A549 (cell line): ENCODE measurements at regions not wholly inside any gene's neighbourhood (a gene's known extent, or its start where the extent isn't known, plus 50 kb on each side); places are given as distances from the start of the nearest gene placed in this dataset.
A peak's percentile ranks its signal among the peaks of the same experiment; 100 is the strongest.

Experiments
- ATAC-seq, 2 experiments: fragments of 200-7000 bp in 1 of 2; fragments of >200 bp in 1 of 2; cut with Nextera tagmentation in 1 of 2; cut with Tn5 transposase in 1 of 2; 3 replicates each; pipeline versions ENCODE4 v1.8.0 to v1.9.1; 2018 to 2020; ENCODE audit warnings: mild to moderate bottlenecking in 1 of 2, moderate library complexity in 1 of 2
- CTCF ChIA-PET: fragments of 300-600 bp; sonication (Branson Sonifier 250); formaldehyde crosslinking; extraction: SDS; loops from one replicate; lab custom pipeline; 2021; ENCODE audit warnings: antibody characterized with exemption, inconsistent platforms; lab: Yijun Ruan, JAX
- POLR2A ChIA-PET: fragments of 350-600 bp; formaldehyde crosslinking; extraction: SDS; loops from one replicate; lab custom pipeline; 2021; ENCODE audit warnings: antibody characterized with exemption, inconsistent platforms; lab: Yijun Ruan, JAX
- DNase-seq, 2 experiments: peaks; one replicate each; pipeline versions ENCODE4 v3.0.0 to v3.0.0-alpha.2; 2011 to 2016; ENCODE audit warnings: low read depth in 1 of 2, low spot score in 1 of 2
- FAIRE-seq: peaks from 2 replicates; lab custom pipeline; 2011; peaks lifted over from hg19 to GRCh38; lab: Jason Lieb, UNC
- H3K27ac ChIP-seq, 2 experiments: fragments of >200 bp; sonication (Bioruptor Twin); formaldehyde crosslinking; 3 replicates each; pipeline ENCODE4 v1.5.1; 2016 to 2017
- H3K4me1 ChIP-seq: fragments of >200 bp; sonication (Bioruptor Twin); formaldehyde crosslinking; 3 replicates; pipeline ENCODE4 v1.6.1; 2016
- H3K4me2 ChIP-seq: fragments of >200 bp; sonication (Bioruptor Twin); formaldehyde crosslinking; 3 replicates; pipeline ENCODE4 v1.6.1; 2016
- H3K4me3 ChIP-seq: fragments of >200 bp; sonication (Bioruptor Twin); formaldehyde crosslinking; 3 replicates; pipeline ENCODE4 v1.5.1; 2016
- H3K9me3 ChIP-seq: fragments of >200 bp; sonication (Bioruptor Twin); formaldehyde crosslinking; 3 replicates; pipeline ENCODE4 v1.6.1; 2016
- ATOH8 ChIP-seq: fragments of 250-450 bp; sonication (Bioruptor Pico); IDR thresholded peaks from 2 replicates; pipeline ENCODE4 v1.5.0; 2020; ENCODE audit warnings: low read depth, mild to moderate bottlenecking, moderate library complexity
- BHLHE40 ChIP-seq: IDR thresholded peaks from 2 replicates; pipeline ENCODE4 v1.6.1; 2012; ENCODE audit warnings: low read depth, low read length, inconsistent platforms
- CBX8 ChIP-seq: fragments of 200-600 bp; sonication (generic); IDR thresholded peaks from 2 replicates; pipeline ENCODE4 v1.6.1; 2016
- CHD2 ChIP-seq: fragments of 150-350 bp; IDR thresholded peaks from 2 replicates; pipeline ENCODE4 v1.6.1; 2014; ENCODE audit warnings: low read length; ENCODE audit not compliant: partially characterized antibody
- CHD4 ChIP-seq: fragments of 200-600 bp; sonication (generic); IDR thresholded peaks from 2 replicates; pipeline ENCODE4 v1.6.1; 2016; ENCODE audit warnings: antibody characterized with exemption, mild to moderate bottlenecking, borderline replicate concordance
- EHF ChIP-seq: fragments of 250-450 bp; sonication (Bioruptor Pico); IDR thresholded peaks from 2 replicates; pipeline ENCODE4 v1.5.0; 2020; ENCODE audit warnings: mild to moderate bottlenecking
- EHMT2 ChIP-seq: fragments of 200-600 bp; sonication (generic); IDR thresholded peaks from 2 replicates; pipeline ENCODE4 v1.6.1; 2016; ENCODE audit warnings: antibody characterized with exemption, low read depth, mild to moderate bottlenecking, moderate library complexity
- ESRRA ChIP-seq: fragments of 150-350 bp; IDR thresholded peaks from 2 replicates; pipeline ENCODE4 v1.6.1; 2014; ENCODE audit warnings: mild to moderate bottlenecking, low read length, borderline replicate concordance
- FOSB ChIP-seq: fragments of 250-450 bp; sonication (Bioruptor Pico); IDR thresholded peaks from 2 replicates; pipeline ENCODE4 v1.5.0; 2020; ENCODE audit warnings: mild to moderate bottlenecking, moderate library complexity
- FOSL2 ChIP-seq, 2 experiments: fragments of 450-650 bp in 1 of 2; fragments of >200 bp in 1 of 2; sonication (Bioruptor Twin) in 1 of 2; formaldehyde crosslinking; IDR thresholded peaks; 2 replicates each; pipeline versions ENCODE4 v1.5.0 to v1.6.1; 2016 to 2020; ENCODE audit warnings: mild to moderate bottlenecking in 1 of 2, moderate library complexity in 1 of 2
- HEYL ChIP-seq: fragments of 250-450 bp; sonication (Bioruptor Pico); IDR thresholded peaks from 2 replicates; pipeline ENCODE4 v1.8.0; 2021; ENCODE audit warnings: mild to moderate bottlenecking, moderate library complexity
- HMGXB4 ChIP-seq: fragments of 250-450 bp; sonication (Bioruptor Pico); IDR thresholded peaks from 2 replicates; pipeline ENCODE4 v1.5.0; 2021; ENCODE audit warnings: mild to moderate bottlenecking, moderate library complexity, borderline replicate concordance
- HOXA7 ChIP-seq: fragments of 250-450 bp; sonication (Bioruptor Pico); IDR thresholded peaks from 2 replicates; pipeline ENCODE4 v1.5.0; 2020; ENCODE audit warnings: mild to moderate bottlenecking, moderate library complexity
- HOXB5 ChIP-seq: fragments of 250-450 bp; sonication (Bioruptor Pico); IDR thresholded peaks from 2 replicates; pipeline ENCODE4 v1.5.0; 2020; ENCODE audit warnings: mild to moderate bottlenecking, moderate library complexity
- JUN ChIP-seq, 2 experiments: fragments of >200 bp; sonication (Bioruptor Twin); formaldehyde crosslinking; IDR thresholded peaks; 2 replicates in 1 of 2; 3 replicates in 1 of 2; pipeline ENCODE4 v1.6.1; 2016 to 2017
- KDM1A ChIP-seq: fragments of 200-600 bp; sonication (generic); IDR thresholded peaks from 2 replicates; pipeline ENCODE4 v1.6.1; 2016; ENCODE audit warnings: low read depth, mild to moderate bottlenecking
- KDM5A ChIP-seq: fragments of 200-600 bp; sonication (generic); IDR thresholded peaks from 2 replicates; pipeline ENCODE4 v1.6.1; 2016; ENCODE audit warnings: antibody characterized with exemption, mild to moderate bottlenecking
- MAFK ChIP-seq: fragments of 450-650 bp; IDR thresholded peaks from 2 replicates; pipeline ENCODE4 v1.6.1; 2014; ENCODE audit not compliant: partially characterized antibody
- MAX ChIP-seq: IDR thresholded peaks from 2 replicates; pipeline ENCODE4 v1.6.1; 2012
- MYC ChIP-seq: IDR thresholded peaks from 2 replicates; pipeline ENCODE4 v1.6.1; 2012; ENCODE audit warnings: mild to moderate bottlenecking, inconsistent platforms, low read length, improper control_type of control experiment, borderline replicate concordance
- NPAS2 ChIP-seq: fragments of 250-450 bp; sonication (Bioruptor Pico); IDR thresholded peaks from 2 replicates; pipeline ENCODE4 v1.8.0; 2022; ENCODE audit warnings: mild to moderate bottlenecking, moderate library complexity, borderline replicate concordance
- PBX3 ChIP-seq: IDR thresholded peaks from 2 replicates; pipeline ENCODE4 v1.6.1; 2012
- PHF8 ChIP-seq: fragments of 200-600 bp; sonication (generic); IDR thresholded peaks from 2 replicates; pipeline ENCODE4 v1.6.1; 2016; ENCODE audit warnings: low read depth, mild to moderate bottlenecking, antibody characterized with exemption, moderate library complexity, borderline replicate concordance
- POLR2AphosphoS2 ChIP-seq: conservative IDR thresholded peaks from 2 replicates; pipeline ENCODE4 v1.6.1; 2012; ENCODE audit warnings: low read length, improper control_type of control experiment, inconsistent platforms
- RARB ChIP-seq: fragments of 250-450 bp; sonication (Bioruptor Pico); IDR thresholded peaks from 2 replicates; pipeline ENCODE4 v1.8.0; 2021; ENCODE audit warnings: mild to moderate bottlenecking, moderate library complexity
- RCOR1 ChIP-seq: fragments of 150-350 bp; IDR thresholded peaks from 2 replicates; pipeline ENCODE4 v1.6.1; 2014; ENCODE audit warnings: antibody characterized with exemption, low read length, low read depth
- RFX5 ChIP-seq: fragments of 450-650 bp; IDR thresholded peaks from 2 replicates; pipeline ENCODE4 v1.7.1; 2014; ENCODE audit warnings: antibody characterized with exemption, mild to moderate bottlenecking, moderate library complexity
- RNF2 ChIP-seq: fragments of 200-600 bp; sonication (generic); IDR thresholded peaks from 2 replicates; pipeline ENCODE4 v1.6.1; 2016; ENCODE audit warnings: low read depth, mild to moderate bottlenecking, antibody characterized with exemption, moderate library complexity, borderline replicate concordance
- TFCP2L1 ChIP-seq: fragments of 250-450 bp; sonication (Bioruptor Pico); IDR thresholded peaks from 2 replicates; pipeline ENCODE4 v1.5.0; 2021; ENCODE audit warnings: mild to moderate bottlenecking
- ZSCAN20 ChIP-seq: fragments of 250-450 bp; sonication (Bioruptor Pico); IDR thresholded peaks from 2 replicates; pipeline ENCODE4 v1.8.0; 2022; ENCODE audit warnings: mild to moderate bottlenecking, moderate library complexity
- WGBS: methylation state at CpG from one replicate; pipeline ENCODE4 v1.1.6; 2017; ENCODE audit errors: missing lambda C conversion rate; 5-methylcytosine and 5-hydroxymethylcytosine counted together

- FAIRE-seq (no peak), DNase-seq (peak in 1 of 2 experiments; percentile 85), ATAC-seq (peak; percentile 31)
- POLR2A ChIA-PET = interaction anchor here (0.5 to 2.6 kb wide), 6 partner anchors 12 to 118 kb away, joined by 4 to 14 read pairs (median 8); partner anchors contain the start of gene CEBPB
- no peak for TF ChIP-seq PBX3
- TF ChIP-seq MYC = 0 out of 2 replicates have a peak, but pooled peaks have one; percentile 65
- TF ChIP-seq ZSCAN20 (CRISPR knock-in tag) = peak; percentile 34; the same call in 1 of the 2 replicates
- TF ChIP-seq FOSB (CRISPR knock-in tag) = peak; percentile 11; the same call in 1 of the 2 replicates
- WGBS = 4% methylated on average over 11 of the region's 11 CpGs
- Histone ChIP-seq H3K27ac (peak overlapping the region; percentile 93 to 98), H3K4me2 (peak overlapping the region; percentile 80), H3K4me3 (peak overlapping the region; percentile 29), H3K9me3 (no peaks in the 10 kb centered on the region), H3K4me1 (peaks cover 95% of the 10 kb centered on the region)
- CTCF ChIA-PET = interaction anchor here (0.6 to 4.0 kb wide), 24 partner anchors 8 to 270 kb away, joined by 3 to 22 read pairs (median 4); no protein-coding TSS in a partner anchor
Measured at GRCh38 chr20:50309280-50309763, 118.7 kb downstream of the CEBPB start.

- ChIA-PET CTCF (interaction anchor here (0.7 to 4.0 kb wide), 16 partner anchors 10 to 269 kb away, joined by 3 to 22 read pairs (median 4); no protein-coding TSS in a partner anchor), POLR2A (interaction anchor here (0.8 to 2.6 kb wide), 5 partner anchors 11 to 119 kb away, joined by 4 to 14 read pairs (median 10); partner anchors contain the start of gene CEBPB)
- DNase-seq (no peak), ATAC-seq (no peak), FAIRE-seq (no peak)
- Histone ChIP-seq H3K27ac (peak overlapping the region; percentile 93 to 98), H3K4me2 (peak overlapping the region; percentile 80), H3K4me3 (peak overlapping the region; percentile 29; the same call in 2 of the 3 replicates), H3K4me1 (peaks cover 89% of the 10 kb centered on the region), H3K9me3 (peaks cover 4% of the 10 kb centered on the region; the same call in 1 of the 3 replicates)
- WGBS = 80% methylated on average over 12 of the region's 20 CpGs
- TF ChIP-seq BHLHE40 (no peak), TFCP2L1 (peak; percentile 63; the same call in 1 of the 2 replicates), CHD2 (no peak), FOSL2 (IDR thresholded peaks at IDR 0.05) (no peak), FOSL2 (CRISPR knock-in tag; IDR thresholded peaks at IDR 0.05) (no peak), MAFK (no peak), RNF2 (no peak), KDM1A (0 out of 2 replicates have a peak, but pooled peaks have one; percentile 70), PHF8 (no peak), HOXA7 (CRISPR knock-in tag) (no peak; the same call in 1 of the 2 replicates), PBX3 (no peak), RFX5 (no peak), JUN (IDR thresholded peaks at IDR 0.05) (no peak), POLR2AphosphoS2 (no peak), MAX (no peak), ESRRA (no peak), KDM5A (no peak), EHMT2 (no peak), RCOR1 (no peak), NPAS2 (CRISPR knock-in tag) (no peak), HMGXB4 (CRISPR knock-in tag) (no peak), HOXB5 (CRISPR knock-in tag) (peak; percentile 53; the same call in 1 of the 2 replicates), RARB (peak; percentile 72), ATOH8 (peak; percentile 53; the same call in 1 of the 2 replicates), CHD4 (no peak), CBX8 (no peak), EHF (CRISPR knock-in tag) (no peak), HEYL (CRISPR knock-in tag) (no peak; the same call in 1 of the 2 replicates)
Measured at GRCh38 chr20:50309764-50310672, 119.4 kb downstream of the CEBPB start.
